ENCODE measurements at regions not wholly inside any gene's neighbourhood (a gene's known extent, or its start where the extent isn't known, plus 50 kb on each side); places are given as distances from the start of the nearest gene placed in this dataset.

- POLR2A ChIA-PET, result interaction anchor here (0.9 kb wide), 1 partner anchor 175 kb away, joined by 4 read pairs; the partner anchor contains the start of gene CTNNB1
- H3K4me3 Mint-ChIP-seq, result no peak overlapping the region
- DNase-seq, result no peak
- H3K27me3 Mint-ChIP-seq, result peaks cover 1% of the 10 kb centered on the region
- H3K4me1 Mint-ChIP-seq, result no peaks in the 10 kb centered on the region
- no peak overlapping the region for H3K27ac Mint-ChIP-seq
- CTCF ChIA-PET, result no interaction called here
- no peaks in the 10 kb centered on the region for H3K36me3 Mint-ChIP-seq (ENCODE audit: low read depth)
- no peaks in the 10 kb centered on the region for H3K9me3 Mint-ChIP-seq
These were observed 175.1 kb upstream of the CTNNB1 start for GRCh38 chr3:41024031-41024836.

DNA sequence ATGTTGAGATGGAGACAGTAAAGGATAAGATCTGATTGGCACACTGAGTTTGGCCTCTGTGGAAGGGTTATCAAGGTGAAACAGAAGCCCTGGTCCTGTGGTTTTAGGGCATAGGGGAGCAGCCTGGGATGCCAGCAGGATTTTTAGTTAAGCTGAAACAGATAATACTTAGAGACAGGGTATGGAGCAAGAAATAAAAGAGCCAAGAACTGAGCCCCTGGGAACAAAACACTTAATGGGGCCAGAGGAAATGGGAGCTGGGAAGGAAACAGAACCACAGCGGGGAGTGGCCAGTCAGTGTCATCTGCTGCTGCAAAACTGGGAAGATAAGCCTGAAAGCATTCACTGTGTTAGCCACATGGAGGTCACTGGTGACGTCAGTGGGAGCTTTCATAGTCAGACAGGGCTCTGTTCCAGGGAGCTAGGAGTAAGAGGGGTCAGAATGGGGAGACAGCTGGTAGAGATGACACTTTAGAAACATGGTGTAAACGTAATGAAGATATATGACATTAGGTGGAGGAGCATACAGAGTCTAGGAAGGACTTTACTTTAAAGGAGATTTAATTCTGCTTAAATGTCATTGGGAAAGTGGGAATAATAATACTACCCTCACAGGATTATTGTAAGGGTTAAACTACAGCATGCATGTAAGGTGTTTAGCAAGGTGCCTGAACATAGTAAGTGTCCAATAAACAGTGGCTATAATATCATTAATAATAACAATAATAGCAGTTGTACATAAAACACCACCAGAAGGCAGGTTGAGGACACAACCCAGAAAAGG lies 172.7 kb upstream of the CTNNB1 start:
- CTCF ChIA-PET, result no interaction called here
- H3K9me3 Mint-ChIP-seq, result no peaks in the 10 kb centered on the region
- no peaks in the 10 kb centered on the region for H3K4me1 Mint-ChIP-seq
- no peak for DNase-seq
- no peak overlapping the region for H3K4me3 Mint-ChIP-seq
- POLR2A ChIA-PET, result no interaction called here
- H3K27me3 Mint-ChIP-seq, result no peaks in the 10 kb centered on the region
- no peak overlapping the region for H3K27ac Mint-ChIP-seq
- H3K36me3 Mint-ChIP-seq (ENCODE audit: low read depth), result no peaks in the 10 kb centered on the region

- no peak for DNase-seq
- H3K27ac Mint-ChIP-seq, result no peak overlapping the region
- ChIA-PET CTCF (no interaction called here), POLR2A (no interaction called here)
- no peak overlapping the region for H3K4me3 Mint-ChIP-seq
- H3K4me1 Mint-ChIP-seq, result no peaks in the 10 kb centered on the region
- H3K27me3 Mint-ChIP-seq, result peaks cover 2% of the 10 kb centered on the region
- no peaks in the 10 kb centered on the region for H3K9me3 Mint-ChIP-seq
- H3K36me3 Mint-ChIP-seq (ENCODE audit: low read depth), result no peaks in the 10 kb centered on the region
These were observed 169.9 kb upstream of the CTNNB1 start for GRCh38 chr3:41029356-41029755.

GRCh38 chr3:41030220-41030619 lies 169.1 kb upstream of the CTNNB1 start:
- Mint-ChIP-seq H3K27me3 (peaks cover 2% of the 10 kb centered on the region), H3K27ac (no peak overlapping the region), H3K4me1 (no peaks in the 10 kb centered on the region), H3K36me3 (ENCODE audit: low read depth) (no peaks in the 10 kb centered on the region), H3K9me3 (no peaks in the 10 kb centered on the region), H3K4me3 (no peak overlapping the region)
- DNase-seq, result no peak
- CTCF ChIA-PET, result no interaction called here
- POLR2A ChIA-PET, result no interaction called here

DNA sequence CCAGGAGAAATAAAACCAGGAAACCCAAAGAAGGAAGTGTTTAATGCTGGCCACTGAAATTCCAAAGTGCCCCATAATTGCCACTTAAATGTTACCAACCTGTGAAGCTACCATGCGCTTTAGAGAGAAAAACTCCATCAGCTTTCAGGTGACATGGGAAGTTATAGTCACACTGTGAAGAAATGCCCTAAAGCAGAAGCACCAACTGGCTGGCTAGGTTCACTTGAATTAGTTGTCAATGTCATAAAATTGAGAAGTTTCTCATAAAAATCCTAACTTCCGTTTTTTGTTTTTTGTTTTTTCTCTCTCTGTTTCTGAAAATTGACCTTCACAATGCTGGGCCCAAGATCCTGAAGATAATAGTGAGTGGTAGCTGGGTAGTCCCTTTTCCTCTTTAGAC lies 167.9 kb upstream of the CTNNB1 start:
- Mint-ChIP-seq H3K9me3 (no peaks in the 10 kb centered on the region), H3K27me3 (peaks cover 2% of the 10 kb centered on the region), H3K36me3 (ENCODE audit: low read depth) (no peaks in the 10 kb centered on the region)

DNA sequence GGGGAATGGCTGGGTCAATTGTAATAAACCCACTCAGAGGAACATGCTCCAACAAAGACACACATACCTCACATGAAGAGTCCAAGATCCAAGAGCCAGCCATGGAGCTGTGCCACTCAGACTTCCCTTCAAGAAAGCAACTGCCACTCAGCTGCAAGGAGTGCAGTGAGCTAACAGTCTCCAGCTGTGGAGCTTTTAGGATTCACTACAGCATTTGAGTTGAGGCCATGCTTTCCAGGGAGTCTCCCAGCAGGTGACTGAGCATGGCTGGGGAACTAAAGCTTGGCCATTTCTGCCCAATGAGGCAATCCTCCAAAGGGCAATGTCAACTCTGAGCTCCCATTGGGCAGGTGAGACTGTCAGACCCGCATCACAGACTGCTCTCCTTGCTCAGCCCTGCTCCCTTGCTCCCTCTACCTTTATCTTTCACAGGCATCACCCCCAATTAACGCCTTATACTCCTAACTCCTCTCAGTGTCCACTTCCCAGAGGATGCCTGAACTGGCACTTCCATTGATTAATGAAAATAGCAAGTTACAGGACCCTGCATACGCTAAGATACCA lies 165.3 kb upstream of the CTNNB1 start:
- no peaks in the 10 kb centered on the region for H3K9me3 Mint-ChIP-seq
- H3K4me1 Mint-ChIP-seq, result no peaks in the 10 kb centered on the region
- peaks cover 6% of the 10 kb centered on the region for H3K27me3 Mint-ChIP-seq
- no peak overlapping the region for H3K4me3 Mint-ChIP-seq
- ChIA-PET POLR2A (no interaction called here), CTCF (no interaction called here)
- no peaks in the 10 kb centered on the region for H3K36me3 Mint-ChIP-seq (ENCODE audit: low read depth)
- no peak for DNase-seq
- no peak overlapping the region for H3K27ac Mint-ChIP-seq

More for the DNA sequence above, 167.9 kb upstream of the CTNNB1 start:
- H3K4me1 Mint-ChIP-seq, result no peaks in the 10 kb centered on the region
- POLR2A ChIA-PET, result no interaction called here
- CTCF ChIA-PET, result no interaction called here
- no peak for DNase-seq
- no peak overlapping the region for H3K4me3 Mint-ChIP-seq
- H3K27ac Mint-ChIP-seq, result no peak overlapping the region

DNA sequence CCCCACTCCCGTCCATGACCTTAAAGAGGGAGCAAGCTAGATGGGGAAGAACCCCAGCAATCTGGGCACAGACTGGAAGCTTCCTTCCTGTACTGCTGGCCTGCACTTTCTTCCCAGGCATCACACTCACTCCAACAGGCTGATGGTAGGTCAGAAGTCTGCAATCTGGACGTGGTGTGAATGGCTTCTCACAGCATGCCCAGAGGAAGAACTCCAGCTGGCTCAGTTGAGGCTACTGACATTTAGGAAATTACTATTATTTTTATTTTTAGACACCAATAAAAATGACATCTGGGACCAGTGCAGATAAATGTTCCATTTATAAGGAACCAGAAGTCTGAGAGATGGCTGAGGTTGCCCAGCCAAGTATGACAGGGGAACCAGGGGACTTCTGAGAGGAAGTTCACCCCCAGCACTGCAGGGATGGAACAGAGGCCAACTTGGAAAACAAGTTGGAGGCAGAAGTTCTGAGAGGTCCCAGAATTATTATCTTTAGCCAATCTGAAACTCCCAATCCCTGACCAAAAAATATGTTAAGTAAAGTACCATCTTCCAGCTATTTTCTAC lies 163.8 kb upstream of the CTNNB1 start:
- no peak for DNase-seq
- no peak overlapping the region for H3K4me3 Mint-ChIP-seq
- ChIA-PET POLR2A (no interaction called here), CTCF (no interaction called here)
- H3K36me3 Mint-ChIP-seq (ENCODE audit: low read depth), result no peaks in the 10 kb centered on the region
- H3K27me3 Mint-ChIP-seq, result peaks cover 9% of the 10 kb centered on the region
- H3K27ac Mint-ChIP-seq, result no peak overlapping the region
- H3K4me1 Mint-ChIP-seq, result no peaks in the 10 kb centered on the region
- no peaks in the 10 kb centered on the region for H3K9me3 Mint-ChIP-seq

- no peaks in the 10 kb centered on the region for H3K36me3 Mint-ChIP-seq (ENCODE audit: low read depth)
- ChIA-PET POLR2A (no interaction called here), CTCF (no interaction called here)
- H3K27ac Mint-ChIP-seq, result no peak overlapping the region
- peaks cover 9% of the 10 kb centered on the region for H3K27me3 Mint-ChIP-seq
- no peak for DNase-seq
- no peaks in the 10 kb centered on the region for H3K4me1 Mint-ChIP-seq
- H3K9me3 Mint-ChIP-seq, result no peaks in the 10 kb centered on the region
- no peak overlapping the region for H3K4me3 Mint-ChIP-seq
These were observed 161.5 kb upstream of the CTNNB1 start for GRCh38 chr3:41037651-41038334.

DNA sequence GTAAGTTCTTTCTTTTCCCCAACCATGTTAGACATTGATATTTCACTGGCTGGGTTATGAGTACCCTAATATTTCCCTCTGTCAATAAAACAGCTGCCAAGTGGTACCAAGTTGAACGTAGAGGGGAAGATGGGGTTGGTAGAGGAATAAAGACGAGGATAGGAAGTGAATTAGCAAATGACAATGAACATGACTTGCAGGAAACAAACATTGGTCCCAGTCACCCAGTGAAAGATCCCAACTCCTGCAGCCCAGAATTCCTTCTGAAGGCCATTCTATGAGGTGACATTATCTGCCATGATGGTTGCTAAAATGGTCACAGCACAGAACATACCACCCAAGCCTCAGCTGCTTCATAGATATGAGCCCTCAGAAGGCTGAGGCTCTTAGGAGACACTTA lies 159.0 kb upstream of the CTNNB1 start:
- H3K4me3 Mint-ChIP-seq, result no peak overlapping the region
- no peaks in the 10 kb centered on the region for H3K36me3 Mint-ChIP-seq (ENCODE audit: low read depth)
- no peaks in the 10 kb centered on the region for H3K9me3 Mint-ChIP-seq
- POLR2A ChIA-PET, result no interaction called here
- no peak overlapping the region for H3K27ac Mint-ChIP-seq
- CTCF ChIA-PET, result no interaction called here
- H3K4me1 Mint-ChIP-seq, result no peaks in the 10 kb centered on the region
- no peak for DNase-seq
- H3K27me3 Mint-ChIP-seq, result peaks cover 7% of the 10 kb centered on the region

DNA sequence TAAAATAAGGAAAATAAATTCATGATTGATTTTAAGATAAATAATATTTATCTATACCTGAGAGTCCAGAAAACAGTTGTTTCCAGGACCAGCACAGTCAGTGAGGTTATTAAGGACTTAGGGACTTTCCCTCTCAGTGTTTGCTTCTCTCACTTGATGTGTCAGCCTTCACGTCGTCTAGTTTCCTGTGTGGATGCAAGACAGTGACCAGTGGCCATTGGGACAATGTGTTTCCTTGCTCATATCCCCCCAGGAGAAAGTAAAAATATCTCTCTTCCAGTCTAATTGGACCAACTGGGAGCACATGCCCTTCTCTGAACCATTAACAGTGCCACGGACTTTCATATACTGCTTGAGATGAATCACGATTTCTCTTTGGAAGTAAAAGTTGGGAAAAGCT lies 157.8 kb upstream of the CTNNB1 start:
- Mint-ChIP-seq H3K4me1 (no peaks in the 10 kb centered on the region), H3K9me3 (no peaks in the 10 kb centered on the region), H3K27me3 (peaks cover 7% of the 10 kb centered on the region), H3K4me3 (no peak overlapping the region), H3K27ac (no peak overlapping the region), H3K36me3 (ENCODE audit: low read depth) (no peaks in the 10 kb centered on the region)
- no peak for DNase-seq
- ChIA-PET POLR2A (no interaction called here), CTCF (no interaction called here)

DNA sequence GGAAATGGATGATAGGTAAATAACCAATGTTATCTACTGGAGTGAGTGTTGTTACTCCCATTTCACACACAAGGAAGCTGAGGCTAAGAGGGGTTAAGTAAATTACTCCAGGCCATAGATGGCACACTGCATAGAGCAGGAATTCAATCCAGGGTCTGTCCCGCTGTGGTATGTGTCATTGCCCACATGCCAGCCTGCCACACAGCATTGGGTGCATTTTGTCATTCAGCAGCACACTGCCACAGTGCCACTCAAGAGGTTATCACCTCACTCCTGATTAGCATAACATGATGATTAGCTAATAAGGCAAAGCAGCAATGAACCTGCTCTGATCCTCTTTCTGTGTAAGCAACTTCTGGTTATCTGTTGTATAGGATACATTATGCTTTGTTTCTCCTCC lies 157.4 kb upstream of the CTNNB1 start:
- no peak for DNase-seq
- Mint-ChIP-seq H3K4me3 (no peak overlapping the region), H3K27me3 (peaks cover 7% of the 10 kb centered on the region), H3K27ac (no peak overlapping the region), H3K9me3 (no peaks in the 10 kb centered on the region), H3K36me3 (ENCODE audit: low read depth) (no peaks in the 10 kb centered on the region), H3K4me1 (no peaks in the 10 kb centered on the region)
- ChIA-PET CTCF (no interaction called here), POLR2A (no interaction called here)

DNA sequence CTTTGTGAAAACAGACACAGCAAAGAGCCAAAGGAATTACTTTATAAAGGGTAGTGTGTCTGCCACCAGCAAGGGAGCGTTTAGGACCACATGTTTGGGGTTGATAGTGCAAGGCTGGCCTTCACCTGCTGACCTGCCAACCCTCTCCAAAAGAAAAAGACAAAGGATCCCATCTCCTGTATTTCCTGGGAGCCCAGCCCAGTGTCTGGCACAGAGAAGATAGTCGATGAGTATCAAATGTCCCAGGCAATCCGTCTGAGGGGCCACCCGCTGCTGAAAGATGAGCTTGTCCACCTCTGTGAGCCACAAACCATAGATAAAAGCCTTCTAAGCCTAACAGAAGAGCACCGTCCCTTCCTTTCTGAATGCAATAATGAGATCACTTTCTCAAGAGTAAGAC lies 154.8 kb upstream of the CTNNB1 start:
- Mint-ChIP-seq H3K4me3 (no peak overlapping the region), H3K27ac (no peak overlapping the region), H3K36me3 (ENCODE audit: low read depth) (no peaks in the 10 kb centered on the region), H3K27me3 (peaks cover 7% of the 10 kb centered on the region), H3K4me1 (no peaks in the 10 kb centered on the region), H3K9me3 (no peaks in the 10 kb centered on the region)
- ChIA-PET POLR2A (no interaction called here), CTCF (no interaction called here)
- DNase-seq, result no peak

DNA sequence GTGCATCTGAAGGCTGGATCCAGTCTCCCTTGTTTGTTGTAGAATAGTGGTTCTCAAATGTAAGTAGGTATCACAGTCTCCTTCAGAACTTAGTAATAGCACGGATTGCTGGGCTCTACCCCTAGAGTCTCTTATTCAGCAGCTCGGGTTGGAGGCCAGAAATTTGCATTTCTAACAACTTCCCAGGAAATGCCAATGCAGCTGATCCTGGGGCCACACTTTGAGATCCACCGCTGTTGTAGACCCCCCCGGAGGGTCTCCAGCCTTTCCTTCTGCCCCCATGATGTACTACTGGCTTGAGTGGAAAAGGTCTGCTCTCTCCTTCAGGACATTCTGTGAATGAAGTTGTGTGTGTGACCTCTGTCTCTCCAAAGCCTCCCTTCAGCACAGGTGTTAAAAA lies 153.8 kb upstream of the CTNNB1 start:
- H3K4me1 Mint-ChIP-seq, result no peaks in the 10 kb centered on the region
- H3K27ac Mint-ChIP-seq, result no peak overlapping the region
- H3K4me3 Mint-ChIP-seq, result no peak overlapping the region
- H3K36me3 Mint-ChIP-seq (ENCODE audit: low read depth), result no peaks in the 10 kb centered on the region
- ChIA-PET CTCF (no interaction called here), POLR2A (no interaction called here)
- DNase-seq, result no peak
- H3K27me3 Mint-ChIP-seq, result peaks cover 4% of the 10 kb centered on the region
- no peaks in the 10 kb centered on the region for H3K9me3 Mint-ChIP-seq
